IPS-NIHi7 (cell line): ENCODE measurements at regions not wholly inside any gene's neighbourhood (a gene's known extent, or its start where the extent isn't known, plus 50 kb on each side); places are given as distances from the start of the nearest gene placed in this dataset.

Experiments used
- DNase-seq: peaks from one replicate; pipeline ENCODE4 v3.0.0; 2012; ENCODE audit warnings: mixed read lengths; ENCODE audit errors: extremely low spot score

GRCh38 chr10:33126742-33127141, 168.7 kb upstream of the ITGB1 start:
- DNase-seq = no peak

- DNase-seq = no peak
These were observed 167.8 kb upstream of the ITGB1 start for GRCh38 chr10:33125522-33126517.

GRCh38 chr10:33125111-33125510, 167.1 kb upstream of the ITGB1 start:
- DNase-seq = no peak

- DNase-seq = no peak
These were observed 165.7 kb upstream of the ITGB1 start for GRCh38 chr10:33123680-33124079.

- no peak for DNase-seq
These were observed 164.2 kb upstream of the ITGB1 start for GRCh38 chr10:33122014-33122809.

- DNase-seq = no peak
These were observed 162.7 kb upstream of the ITGB1 start for GRCh38 chr10:33120700-33121099.

GRCh38 chr10:33120275-33120674, 162.2 kb upstream of the ITGB1 start:
- no peak for DNase-seq

- no peak for DNase-seq
These were observed 159.8 kb upstream of the ITGB1 start for GRCh38 chr10:33117816-33118215.

- no peak for DNase-seq
These were observed 159.2 kb upstream of the ITGB1 start for GRCh38 chr10:33117230-33117629.

- peak; percentile 71 for DNase-seq
These were observed 158.0 kb upstream of the ITGB1 start for GRCh38 chr10:33115738-33116719.

- DNase-seq = no peak
These were observed 156.5 kb upstream of the ITGB1 start for GRCh38 chr10:33114451-33114952.

- no peak for DNase-seq
These were observed 155.4 kb upstream of the ITGB1 start for GRCh38 chr10:33113466-33113865.

GRCh38 chr10:33112831-33113455, 154.9 kb upstream of the ITGB1 start:
- no peak for DNase-seq

GRCh38 chr10:33111488-33112051, 153.5 kb upstream of the ITGB1 start:
- DNase-seq = no peak

GRCh38 chr10:33109788-33110469, 151.9 kb upstream of the ITGB1 start:
- DNase-seq = no peak

GRCh38 chr10:33109384-33109783, 151.4 kb upstream of the ITGB1 start:
- no peak for DNase-seq

GRCh38 chr10:33107953-33108352, 149.9 kb upstream of the ITGB1 start:
- no peak for DNase-seq

- DNase-seq = peak; percentile 24
These were observed 148.7 kb upstream of the ITGB1 start for GRCh38 chr10:33106767-33107166.

GRCh38 chr10:33103863-33104379, 145.9 kb upstream of the ITGB1 start:
- DNase-seq = no peak

- DNase-seq = no peak
These were observed 144.0 kb upstream of the ITGB1 start for GRCh38 chr10:33102071-33102470.
